HG02885 (cell line): ENCODE measurements at regions not wholly inside any gene's neighbourhood (a gene's known extent, or its start where the extent isn't known, plus 50 kb on each side); places are given as distances from the start of the nearest gene placed in this dataset.
"Not testable (repeated sequence)": the region's sequence is repeated elsewhere in the genome, so short reads cannot be mapped to it uniquely, and the experiment has no call there.

Experiments
- ATAC-seq: cut with Tn5 transposase; IDR thresholded peaks from one replicate; pipeline ENCODE4 v1.9.1; 2021; ENCODE audit warnings: mild to moderate bottlenecking; ENCODE audit not compliant: unreplicated experiment, poor library complexity

- not testable (repeated sequence) for ATAC-seq
Measured at GRCh38 chr2:87342175-87342574, 320.5 kb upstream of the PLGLB1 start.

- ATAC-seq: not testable (repeated sequence)
Measured at GRCh38 chr2:87343347-87343746, 321.7 kb upstream of the PLGLB1 start.

GRCh38 chr2:87345283-87345682, 323.6 kb upstream of the PLGLB1 start:
- ATAC-seq: not testable (repeated sequence)

DNA sequence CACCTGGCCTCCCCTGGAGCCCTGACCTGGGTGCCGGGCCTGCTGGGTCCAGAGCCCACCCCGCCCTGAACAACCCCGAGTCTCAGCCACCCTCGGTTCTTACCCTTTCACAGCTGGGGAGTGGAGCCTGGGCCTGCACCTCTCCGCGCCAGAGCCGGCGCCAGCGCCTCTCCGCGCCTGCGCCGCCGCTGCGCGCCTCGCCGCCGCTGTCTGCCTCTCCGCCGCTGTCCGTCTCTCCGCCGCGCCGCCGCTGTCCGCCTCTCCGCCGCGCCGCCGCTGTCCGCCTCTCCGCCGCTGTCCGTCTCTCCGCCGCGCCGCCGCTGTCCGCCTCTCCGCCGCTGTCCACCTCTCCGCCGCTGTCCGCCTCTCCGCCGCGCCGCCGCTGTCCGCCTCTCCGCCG, 326.9 kb upstream of the PLGLB1 start:
- ATAC-seq: not testable (repeated sequence)

GRCh38 chr2:87349006-87349405, 327.4 kb upstream of the PLGLB1 start:
- ATAC-seq: not testable (repeated sequence)

DNA sequence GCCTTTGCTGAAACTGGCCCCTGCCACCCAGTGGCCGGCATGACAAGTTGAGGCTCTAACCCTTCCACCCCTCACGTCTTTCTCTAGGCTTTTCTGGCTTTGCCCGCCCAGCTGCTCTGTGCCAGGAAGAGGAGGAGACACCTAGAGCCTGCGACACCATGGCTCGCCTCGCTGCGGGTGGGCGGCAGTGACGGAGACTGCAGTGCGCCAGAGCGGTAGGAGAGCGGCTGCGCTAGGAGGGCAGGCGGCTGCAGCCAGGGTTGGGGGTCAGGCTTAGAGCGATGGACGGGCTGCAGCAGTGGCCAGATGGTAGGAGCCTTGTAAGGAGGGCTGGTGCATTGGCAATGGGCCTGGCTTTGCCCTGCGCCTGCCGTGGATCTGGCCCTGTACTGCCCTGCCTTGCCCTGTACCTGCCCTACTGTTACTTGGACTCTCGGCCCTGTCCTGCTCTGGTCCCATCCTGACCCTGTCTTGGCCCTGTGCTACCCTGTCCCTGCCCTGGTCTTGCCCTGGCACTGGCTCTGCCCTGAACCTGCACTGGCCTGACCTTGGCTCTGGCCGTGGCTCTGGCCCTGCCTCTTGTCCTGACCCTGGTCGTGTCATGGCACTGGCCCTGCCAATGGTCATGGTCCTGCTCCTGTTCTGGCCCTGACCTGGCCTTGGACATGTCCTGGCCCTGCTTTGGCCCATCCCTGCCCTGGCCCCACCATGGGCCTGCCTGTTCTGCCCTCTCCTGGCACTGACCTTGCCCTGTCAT, 330.7 kb upstream of the PLGLB1 start:
- not testable (repeated sequence) for ATAC-seq

GRCh38 chr2:87353408-87353807, 331.8 kb upstream of the PLGLB1 start:
- ATAC-seq: not testable (repeated sequence)

DNA sequence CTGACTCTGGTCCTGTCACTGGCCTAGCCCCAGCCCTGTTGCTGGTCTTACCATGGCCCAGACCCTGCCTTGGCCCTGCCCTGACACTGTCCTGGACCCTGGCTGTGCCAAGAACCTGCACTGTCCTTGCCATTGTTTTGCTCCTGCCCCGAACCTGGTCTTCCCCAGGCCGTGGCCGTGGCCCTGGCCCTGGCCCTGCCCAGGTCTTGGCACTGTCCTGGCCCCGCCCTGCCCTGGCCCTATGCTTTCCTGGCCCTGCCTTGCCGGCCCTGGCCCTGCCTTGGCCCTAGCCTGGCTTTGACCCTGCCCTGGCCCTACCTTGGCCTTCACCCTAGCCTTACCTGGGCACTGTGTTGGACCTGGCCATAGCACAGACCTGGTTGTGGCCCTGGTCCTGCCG, 332.5 kb upstream of the PLGLB1 start:
- not testable (repeated sequence) for ATAC-seq

- ATAC-seq: not testable (repeated sequence)
Measured at GRCh38 chr2:87360250-87360649, 338.6 kb upstream of the PLGLB1 start.

DNA sequence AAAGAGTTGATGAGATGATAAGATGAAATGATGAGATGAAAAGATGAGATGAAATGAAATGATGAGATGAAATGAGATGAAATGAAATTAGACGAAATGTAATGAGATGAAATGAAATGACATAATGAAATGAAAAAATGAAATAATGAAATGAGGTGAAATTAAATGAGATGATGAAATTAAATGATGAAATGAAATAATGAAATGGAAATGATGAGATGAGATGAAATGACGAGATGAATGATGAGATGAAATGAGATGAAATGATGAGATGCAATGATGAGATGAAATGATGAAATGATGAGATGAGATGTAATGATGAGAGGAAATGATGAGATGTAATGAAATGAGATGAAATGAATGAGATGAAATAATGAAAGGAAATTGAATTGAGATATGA, 339.3 kb upstream of the PLGLB1 start:
- not testable (repeated sequence) for ATAC-seq

- not testable (repeated sequence) for ATAC-seq
Measured at GRCh38 chr2:87361805-87362204, 340.2 kb upstream of the PLGLB1 start.

DNA sequence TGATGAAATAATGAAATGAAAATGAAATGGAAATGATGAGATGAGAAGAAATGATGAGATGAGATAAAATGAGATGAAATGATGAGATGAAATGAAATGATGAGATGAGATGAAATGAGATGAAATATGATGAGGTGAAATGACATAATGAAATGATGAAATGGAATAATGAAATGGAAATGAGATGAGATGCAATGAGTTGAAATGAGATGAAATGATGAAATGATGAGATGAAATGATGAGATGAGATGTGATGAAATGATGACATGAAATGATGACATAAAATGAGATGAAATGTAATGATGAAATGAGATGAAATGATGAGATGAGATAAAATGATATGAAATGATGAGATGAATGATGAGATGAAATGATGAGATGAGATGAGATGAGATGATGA, 342.7 kb upstream of the PLGLB1 start:
- ATAC-seq: not testable (repeated sequence)

GRCh38 chr2:87365038-87365437, 343.4 kb upstream of the PLGLB1 start:
- not testable (repeated sequence) for ATAC-seq

DNA sequence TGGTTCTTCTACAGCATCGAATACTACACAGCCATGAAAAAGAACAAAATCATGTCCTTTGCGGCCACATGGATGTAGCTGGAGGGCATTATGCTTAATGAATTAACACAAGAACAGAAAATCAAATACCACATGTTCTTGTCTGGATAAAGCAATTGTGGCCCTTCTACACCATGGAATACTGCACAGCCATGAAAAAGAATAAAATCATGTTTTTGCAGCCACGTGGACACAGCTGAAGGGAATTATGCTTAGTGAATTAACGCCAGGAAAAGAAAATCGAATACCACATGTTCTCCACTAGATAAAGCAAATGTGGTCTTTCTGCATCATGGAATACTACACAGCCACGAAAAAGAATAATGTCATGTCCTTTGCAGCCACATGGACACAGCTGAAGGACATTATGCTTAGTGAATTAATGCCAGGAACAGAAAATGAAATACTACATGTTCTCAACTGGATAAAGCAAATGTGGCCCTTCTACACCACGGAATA, 361.8 kb upstream of the PLGLB2 start:
- ATAC-seq: not testable (repeated sequence)

DNA sequence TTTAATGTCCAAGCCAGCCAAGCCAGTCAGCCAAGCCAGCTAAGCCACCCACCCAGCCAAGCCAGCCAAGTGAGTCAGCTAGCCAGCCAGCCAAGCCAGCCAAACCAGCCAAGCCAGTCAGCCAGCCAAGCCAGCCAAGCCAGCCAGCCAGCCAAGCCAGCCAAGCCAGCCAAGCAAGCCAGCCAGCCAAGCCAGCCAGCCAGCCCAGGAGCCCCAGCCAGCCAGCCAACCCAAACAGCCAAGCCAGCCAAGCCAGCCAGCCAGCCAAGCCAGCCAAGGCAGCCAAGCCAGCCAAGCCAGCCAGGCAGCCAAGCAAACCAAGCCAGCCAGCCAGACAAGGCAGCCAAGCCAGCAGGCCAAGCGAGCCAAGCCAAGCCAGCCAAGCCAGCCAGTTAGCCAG, 352.1 kb upstream of the PLGLB2 start:
- ATAC-seq: not testable (repeated sequence)

- not testable (repeated sequence) for ATAC-seq
Measured at GRCh38 chr2:87396551-87397265, 351.2 kb upstream of the PLGLB2 start.

DNA sequence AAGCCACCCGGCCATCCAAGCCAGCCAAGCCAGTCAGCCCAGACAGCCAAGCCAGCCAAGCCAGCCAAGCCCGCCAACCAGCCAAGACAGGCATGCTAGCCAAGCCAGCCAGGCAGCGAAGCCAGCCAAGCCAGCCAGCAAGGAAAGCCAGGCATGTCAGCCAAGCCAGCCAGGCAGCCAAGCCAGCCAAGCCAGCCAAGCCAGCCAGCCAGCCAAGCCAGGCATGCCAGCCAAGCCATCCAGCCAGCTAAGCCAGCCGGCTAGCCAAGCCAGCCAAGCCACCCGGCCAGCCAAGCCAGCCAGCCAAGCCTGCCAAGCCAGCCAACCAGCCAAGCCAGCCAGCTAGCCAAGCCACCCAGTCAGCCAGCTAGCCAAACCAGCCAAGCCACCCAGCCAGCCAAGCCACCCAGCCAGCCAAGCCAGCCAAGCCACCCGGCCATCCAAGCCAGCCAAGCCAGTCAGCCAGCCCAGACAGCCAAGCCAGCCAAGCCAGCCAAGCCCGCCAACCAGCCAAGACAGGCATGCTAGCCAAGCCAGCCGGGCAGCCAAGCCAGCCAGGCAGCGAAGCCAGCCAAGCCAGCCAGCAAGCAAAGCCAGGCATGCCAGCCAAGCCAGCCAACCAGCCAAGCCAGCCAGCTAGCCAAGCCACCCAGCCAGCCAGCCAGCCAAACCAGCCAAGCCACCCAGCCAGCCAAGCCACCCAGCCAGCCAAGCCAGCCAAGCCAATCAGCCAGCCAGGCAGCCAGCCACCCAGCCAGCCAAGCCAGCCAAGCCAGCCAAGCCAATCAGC, 350.4 kb upstream of the PLGLB2 start:
- ATAC-seq: not testable (repeated sequence)

- ATAC-seq: not testable (repeated sequence)
Measured at GRCh38 chr2:87398567-87399305, 349.2 kb upstream of the PLGLB2 start.

- no peak for ATAC-seq
Measured at GRCh38 chr2:87401726-87402345, 346.1 kb upstream of the PLGLB2 start.

DNA sequence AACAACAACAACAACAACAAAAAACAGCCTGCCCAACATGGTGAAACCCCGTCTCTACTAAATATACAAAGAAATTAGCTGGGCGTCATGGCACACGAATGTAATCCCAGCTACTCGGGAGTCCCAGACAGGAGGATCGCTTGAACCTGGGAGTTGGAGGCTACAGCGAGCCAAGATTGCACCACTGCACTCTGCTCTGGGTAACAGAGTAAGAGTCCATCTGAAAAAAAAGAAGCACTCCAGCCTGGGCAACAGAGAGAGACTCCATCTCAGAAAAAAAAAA, 344.1 kb upstream of the PLGLB2 start:
- no peak for ATAC-seq
